Adipocyte (in vitro differentiated cells): ENCODE measurements at regions not wholly inside any gene's neighbourhood (a gene's known extent, or its start where the extent isn't known, plus 50 kb on each side); places are given as distances from the start of the nearest gene placed in this dataset.

ENCODE experiments used
- DNase-seq: peaks from one replicate; pipeline ENCODE4 v3.0.0-alpha.2; 2015; ENCODE audit warnings: low read depth
- H3K27me3 ChIP-seq: replicated peaks from 2 replicates; pipeline ENCODE4 v1.7.0; 2013; ENCODE audit warnings: mild to moderate bottlenecking, low read length, moderate library complexity; ENCODE audit not compliant: control insufficient read depth, insufficient read depth
- H3K36me3 ChIP-seq: 2 replicates; pipeline ENCODE4 v1.7.0; 2013; ENCODE audit warnings: low read length, mild to moderate bottlenecking, moderate library complexity; ENCODE audit not compliant: control insufficient read depth, insufficient read depth, severe bottlenecking
- H3K4me1 ChIP-seq: 2 replicates; pipeline ENCODE4 v1.7.0; 2013; ENCODE audit warnings: mild to moderate bottlenecking, low read length, moderate library complexity; ENCODE audit not compliant: control insufficient read depth, insufficient read depth
- H3K4me3 ChIP-seq: 2 replicates; pipeline ENCODE4 v1.7.0; 2013; ENCODE audit warnings: mild to moderate bottlenecking, low read length, moderate library complexity
- H3K9ac ChIP-seq: 2 replicates; pipeline ENCODE4 v1.7.0; 2013; ENCODE audit warnings: mild to moderate bottlenecking, low read length, moderate library complexity
- H3K9me3 ChIP-seq: 2 replicates; pipeline ENCODE4 v1.7.0; 2013; ENCODE audit warnings: mild to moderate bottlenecking, low read length, moderate library complexity; ENCODE audit not compliant: control insufficient read depth

DNA sequence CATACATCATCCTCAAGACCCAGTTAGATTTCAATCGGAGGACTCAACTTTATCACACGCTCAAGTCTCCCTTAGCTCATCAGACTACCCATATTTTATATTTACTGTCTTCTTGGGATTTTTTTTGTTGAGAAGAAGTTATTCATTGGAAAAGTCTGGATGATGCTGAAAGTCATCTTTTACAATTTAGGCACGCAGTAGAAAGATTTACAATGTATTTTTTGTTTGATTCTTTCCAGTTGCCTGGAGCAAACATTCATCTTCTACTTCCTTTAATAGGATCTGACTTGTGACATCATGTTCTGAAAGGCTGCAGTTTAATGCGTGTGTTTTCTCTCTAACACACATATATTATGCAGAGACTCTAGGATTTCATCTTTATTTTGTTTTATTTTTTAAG is 235.7 kb downstream of the DOK5 start:
- DNase-seq, result no peak
- no peaks in the 10 kb centered on the region for H3K9me3 ChIP-seq
- H3K4me1 ChIP-seq, result no peaks in the 10 kb centered on the region
- H3K27me3 ChIP-seq, result peaks cover 4% of the 10 kb centered on the region
- H3K9ac ChIP-seq, result no peak overlapping the region
- no peaks in the 10 kb centered on the region for H3K36me3 ChIP-seq
- H3K4me3 ChIP-seq, result no peak overlapping the region

DNA sequence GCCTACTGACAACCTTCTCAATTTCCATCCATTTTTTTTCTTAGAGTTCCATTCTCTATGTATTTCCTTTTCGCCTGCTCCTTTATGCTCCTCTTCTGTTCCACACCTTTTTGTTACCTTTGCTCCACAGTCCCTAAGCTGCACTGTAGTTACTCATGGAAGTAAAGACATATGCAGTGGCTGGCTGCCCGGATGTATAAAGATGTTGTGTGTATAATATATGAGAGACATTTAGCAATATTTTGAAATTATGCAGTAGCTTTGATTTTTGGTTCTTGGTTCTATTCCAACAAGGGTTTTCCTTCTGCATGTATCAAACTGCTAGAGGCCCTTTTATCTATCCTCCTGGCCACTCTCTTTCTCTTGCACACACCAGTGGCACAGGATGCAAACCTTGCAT is 234.9 kb downstream of the DOK5 start:
- peaks cover 4% of the 10 kb centered on the region for H3K27me3 ChIP-seq
- H3K9ac ChIP-seq, result no peak overlapping the region
- no peaks in the 10 kb centered on the region for H3K36me3 ChIP-seq
- no peaks in the 10 kb centered on the region for H3K4me1 ChIP-seq
- no peak overlapping the region for H3K4me3 ChIP-seq
- DNase-seq, result no peak
- no peaks in the 10 kb centered on the region for H3K9me3 ChIP-seq

DNA sequence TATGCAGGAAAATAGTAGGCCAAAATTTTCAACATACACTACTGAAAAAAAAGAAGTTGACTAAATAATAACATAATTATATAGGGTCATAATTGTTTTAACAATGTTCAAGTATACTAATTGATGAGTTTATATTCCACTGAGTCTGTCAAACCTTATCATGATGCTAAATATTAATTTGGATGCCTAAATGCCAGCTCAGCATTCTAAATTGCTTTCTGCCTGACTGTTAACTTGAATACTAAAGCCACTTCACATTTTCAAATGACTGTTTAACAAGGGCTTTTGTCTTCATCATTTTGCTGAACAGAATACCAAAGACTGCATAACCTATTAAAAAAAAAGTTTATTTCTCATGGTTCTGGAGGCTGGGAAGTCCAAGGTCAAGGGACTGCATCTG is 232.8 kb downstream of the DOK5 start:
- no peak for DNase-seq
- no peak overlapping the region for H3K9ac ChIP-seq
- no peak overlapping the region for H3K4me3 ChIP-seq
- H3K9me3 ChIP-seq, result no peaks in the 10 kb centered on the region
- H3K4me1 ChIP-seq, result no peaks in the 10 kb centered on the region
- H3K27me3 ChIP-seq, result peaks cover 4% of the 10 kb centered on the region
- H3K36me3 ChIP-seq, result no peaks in the 10 kb centered on the region

DNA sequence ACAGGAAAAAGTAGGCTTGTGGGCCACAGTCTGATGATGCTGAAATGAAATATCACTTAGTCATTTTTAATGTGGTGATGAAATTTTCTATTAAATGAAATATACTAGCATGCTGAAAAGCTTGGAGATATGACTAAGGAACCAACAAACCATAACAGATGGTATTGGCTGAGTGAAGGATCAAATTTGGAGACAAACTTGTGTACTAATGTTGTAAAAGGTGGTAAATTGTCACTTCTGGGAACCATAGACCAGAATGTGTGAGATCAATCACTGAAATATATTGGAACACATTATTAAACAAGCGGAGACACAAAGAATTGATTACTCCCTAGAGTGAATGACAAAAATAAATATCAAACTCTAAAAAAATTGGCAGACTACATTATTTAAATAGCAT is 232.4 kb downstream of the DOK5 start:
- Histone ChIP-seq H3K4me3 (no peak overlapping the region), H3K27me3 (peaks cover 4% of the 10 kb centered on the region), H3K4me1 (no peaks in the 10 kb centered on the region), H3K9me3 (no peaks in the 10 kb centered on the region), H3K9ac (no peak overlapping the region), H3K36me3 (no peaks in the 10 kb centered on the region)
- DNase-seq, result no peak

DNA sequence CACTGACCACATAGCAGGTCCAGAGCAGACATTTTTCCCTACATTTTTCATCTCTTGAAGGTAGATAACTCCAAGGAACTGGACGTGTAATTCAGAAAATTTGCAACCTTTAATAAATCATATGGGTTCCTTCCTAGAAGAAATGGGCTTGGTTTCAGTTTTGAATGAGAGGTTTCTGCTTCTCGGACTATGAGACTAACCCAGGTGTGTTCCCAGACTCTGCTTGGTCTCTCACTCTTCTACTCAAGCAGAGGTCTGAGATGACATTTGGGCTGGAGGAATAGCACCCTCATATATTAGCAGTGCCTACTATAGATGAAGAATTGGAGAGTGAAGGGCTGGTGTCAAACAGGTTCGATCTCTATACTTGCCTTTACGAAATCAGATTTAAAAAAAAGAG is 231.2 kb downstream of the DOK5 start:
- Histone ChIP-seq H3K4me1 (no peaks in the 10 kb centered on the region), H3K4me3 (no peak overlapping the region), H3K36me3 (no peaks in the 10 kb centered on the region), H3K9me3 (no peaks in the 10 kb centered on the region), H3K27me3 (no peaks in the 10 kb centered on the region), H3K9ac (no peak overlapping the region)
- DNase-seq, result no peak

DNA sequence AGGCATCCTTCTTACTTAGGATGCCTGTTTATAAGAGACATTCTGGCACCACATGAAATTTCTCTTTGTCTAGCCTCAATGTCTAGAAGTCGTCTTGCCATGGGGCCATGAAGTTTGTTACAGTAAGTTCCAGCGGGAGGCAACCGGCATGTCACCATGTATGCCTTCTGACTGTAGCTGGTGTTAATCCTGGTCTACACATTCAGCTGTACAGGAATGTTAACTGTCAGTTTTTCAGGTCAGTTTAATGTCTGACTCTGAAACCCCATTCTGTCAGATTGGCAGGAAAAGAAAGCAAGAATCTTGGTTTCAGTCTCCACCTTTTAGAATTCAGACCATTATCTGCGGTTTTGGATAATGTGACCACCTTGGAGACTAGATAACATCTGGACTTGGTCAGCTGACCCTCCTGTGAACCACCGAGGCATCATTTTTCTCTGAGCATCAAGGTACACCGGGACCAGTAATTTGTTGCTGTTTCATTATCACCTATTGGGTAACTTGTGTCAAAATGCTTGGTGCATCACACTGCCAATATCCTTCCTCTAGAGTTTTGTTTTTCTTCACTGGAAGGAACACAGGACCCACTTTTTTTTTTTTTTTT is 228.7 kb downstream of the DOK5 start:
- no peaks in the 10 kb centered on the region for H3K27me3 ChIP-seq
- no peaks in the 10 kb centered on the region for H3K4me1 ChIP-seq
- no peak overlapping the region for H3K9ac ChIP-seq
- no peaks in the 10 kb centered on the region for H3K36me3 ChIP-seq
- no peaks in the 10 kb centered on the region for H3K9me3 ChIP-seq
- no peak for DNase-seq
- no peak overlapping the region for H3K4me3 ChIP-seq
